ENCODE measurements at regions not wholly inside any gene's neighbourhood (a gene's known extent, or its start where the extent isn't known, plus 50 kb on each side); places are given as distances from the start of the nearest gene placed in this dataset.

DNA sequence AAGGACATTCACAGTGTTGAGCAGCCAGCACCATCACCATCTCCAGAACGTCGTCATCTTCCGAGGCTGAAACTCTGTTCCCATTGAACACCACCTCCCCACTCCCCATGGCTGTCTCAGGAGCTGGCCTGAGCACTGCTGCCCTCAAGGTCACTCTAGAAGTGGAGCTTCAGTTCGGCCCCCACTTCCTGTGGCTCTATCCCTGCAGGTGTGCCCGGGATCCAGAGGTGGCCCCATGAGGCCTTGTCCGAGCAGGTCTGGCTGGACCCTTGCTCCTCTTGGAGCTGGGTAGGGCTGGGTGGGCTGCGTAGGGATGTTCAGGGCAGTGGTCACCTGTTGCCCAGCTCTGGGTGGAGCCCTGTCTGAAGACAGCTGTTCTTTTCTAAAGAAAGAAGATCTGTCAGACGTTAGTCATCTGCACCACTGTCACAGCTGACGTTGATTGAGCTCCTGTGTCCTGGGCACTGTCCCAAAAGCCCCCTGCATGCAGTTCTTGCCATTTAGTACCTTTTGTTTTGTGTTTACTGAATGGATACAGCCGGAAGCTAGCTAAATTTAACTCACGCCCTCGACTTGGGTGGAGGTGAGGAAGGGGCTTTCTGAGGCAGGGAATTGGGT, 75.5 kb upstream of the CLDN5 start (continued):
- TF ChIP-seq, protein P1, sequence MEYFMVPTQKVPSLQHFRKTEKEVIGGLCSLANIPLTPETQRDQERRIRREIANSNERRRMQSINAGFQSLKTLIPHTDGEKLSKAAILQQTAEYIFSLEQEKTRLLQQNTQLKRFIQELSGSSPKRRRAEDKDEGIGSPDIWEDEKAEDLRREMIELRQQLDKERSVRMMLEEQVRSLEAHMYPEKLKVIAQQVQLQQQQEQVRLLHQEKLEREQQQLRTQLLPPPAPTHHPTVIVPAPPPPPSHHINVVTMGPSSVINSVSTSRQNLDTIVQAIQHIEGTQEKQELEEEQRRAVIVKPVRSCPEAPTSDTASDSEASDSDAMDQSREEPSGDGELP (CRISPR knock-in tag; IDR thresholded peaks at IDR 0.05; ENCODE audit: borderline replicate concordance), result peak; percentile 43; the same call in 1 of the 2 replicates
- TF ChIP-seq, protein P2, sequence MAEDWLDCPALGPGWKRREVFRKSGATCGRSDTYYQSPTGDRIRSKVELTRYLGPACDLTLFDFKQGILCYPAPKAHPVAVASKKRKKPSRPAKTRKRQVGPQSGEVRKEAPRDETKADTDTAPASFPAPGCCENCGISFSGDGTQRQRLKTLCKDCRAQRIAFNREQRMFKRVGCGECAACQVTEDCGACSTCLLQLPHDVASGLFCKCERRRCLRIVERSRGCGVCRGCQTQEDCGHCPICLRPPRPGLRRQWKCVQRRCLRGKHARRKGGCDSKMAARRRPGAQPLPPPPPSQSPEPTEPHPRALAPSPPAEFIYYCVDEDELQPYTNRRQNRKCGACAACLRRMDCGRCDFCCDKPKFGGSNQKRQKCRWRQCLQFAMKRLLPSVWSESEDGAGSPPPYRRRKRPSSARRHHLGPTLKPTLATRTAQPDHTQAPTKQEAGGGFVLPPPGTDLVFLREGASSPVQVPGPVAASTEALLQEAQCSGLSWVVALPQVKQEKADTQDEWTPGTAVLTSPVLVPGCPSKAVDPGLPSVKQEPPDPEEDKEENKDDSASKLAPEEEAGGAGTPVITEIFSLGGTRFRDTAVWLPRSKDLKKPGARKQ (CRISPR knock-in tag; IDR thresholded peaks at IDR 0.05), result no peak
- TF ChIP-seq BHLHE40 (IDR thresholded peaks at IDR 0.05; ENCODE audit: low read length) (0 out of 2 replicates have a peak, but pooled peaks have one; percentile 4), E2F3 (CRISPR knock-in tag; IDR thresholded peaks at IDR 0.05) (0 out of 2 replicates have a peak, but pooled peaks have one; percentile 8), MEIS2 (IDR thresholded peaks at IDR 0.05; ENCODE audit: partially characterized antibody) (peak; percentile 58), NR1H2 (CRISPR knock-in tag; IDR thresholded peaks at IDR 0.05) (peak; percentile 38; the same call in 1 of the 2 replicates), ZNF143 (CRISPR knock-in tag; IDR thresholded peaks at IDR 0.05) (0 out of 2 replicates have a peak, but pooled peaks have one; percentile 37)
- TF ChIP-seq, protein P3, sequence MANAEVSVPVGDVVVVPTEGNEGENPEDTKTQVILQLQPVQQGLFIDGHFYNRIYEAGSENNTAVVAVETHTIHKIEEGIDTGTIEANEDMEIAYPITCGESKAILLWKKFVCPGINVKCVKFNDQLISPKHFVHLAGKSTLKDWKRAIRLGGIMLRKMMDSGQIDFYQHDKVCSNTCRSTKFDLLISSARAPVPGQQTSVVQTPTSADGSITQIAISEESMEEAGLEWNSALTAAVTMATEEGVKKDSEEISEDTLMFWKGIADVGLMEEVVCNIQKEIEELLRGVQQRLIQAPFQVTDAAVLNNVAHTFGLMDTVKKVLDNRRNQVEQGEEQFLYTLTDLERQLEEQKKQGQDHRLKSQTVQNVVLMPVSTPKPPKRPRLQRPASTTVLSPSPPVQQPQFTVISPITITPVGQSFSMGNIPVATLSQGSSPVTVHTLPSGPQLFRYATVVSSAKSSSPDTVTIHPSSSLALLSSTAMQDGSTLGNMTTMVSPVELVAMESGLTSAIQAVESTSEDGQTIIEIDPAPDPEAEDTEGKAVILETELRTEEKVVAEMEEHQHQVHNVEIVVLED (CRISPR knock-in tag; IDR thresholded peaks at IDR 0.05), result 0 out of 2 replicates have a peak, but pooled peaks have one; percentile 10
